Activated CD4-positive, alpha-beta T cell treated with anti-CD3 and anti-CD28 coated beads, Interleukin-2, amount 50 U/mL, for 1 hour (primary cell): ENCODE measurements at regions not wholly inside any gene's neighbourhood (a gene's known extent, or its start where the extent isn't known, plus 50 kb on each side); places are given as distances from the start of the nearest gene placed in this dataset.
"Not testable (repeated sequence)": the region's sequence is repeated elsewhere in the genome, so short reads cannot be mapped to it uniquely, and the experiment has no call there.

Experiments used
- DNase-seq: peaks from one replicate; pipeline ENCODE4 v3.0.0-alpha.2; 2020

- not testable (repeated sequence) for DNase-seq
Observed at GRCh38 chr2:111546578-111546977, 337.4 kb downstream of the ANAPC1 start.

GRCh38 chr2:111549174-111549573 is 334.8 kb downstream of the ANAPC1 start:
- DNase-seq: not testable (repeated sequence)

- not testable (repeated sequence) for DNase-seq
Observed at GRCh38 chr2:111551428-111551827, 332.6 kb downstream of the ANAPC1 start.

DNA sequence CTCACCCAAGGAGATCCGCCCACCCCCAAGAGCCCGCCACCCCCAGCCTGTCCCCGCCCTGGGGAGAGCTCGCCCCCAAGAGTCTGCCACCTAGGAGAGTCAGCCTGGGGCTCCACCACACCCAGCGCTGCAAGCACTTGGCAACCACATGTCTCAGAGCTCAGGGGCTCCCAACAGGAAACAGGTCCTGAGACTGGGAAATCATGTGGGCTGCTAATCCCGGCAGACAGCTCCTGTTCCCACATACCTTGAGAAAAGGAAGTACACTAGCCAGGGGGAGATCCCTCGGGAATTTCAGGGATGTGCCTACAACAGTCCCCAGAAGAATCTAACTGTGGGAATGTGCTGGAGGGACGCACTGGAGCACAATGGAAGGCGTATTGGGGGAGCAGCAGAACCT is 331.4 kb downstream of the ANAPC1 start:
- DNase-seq: not testable (repeated sequence)

DNA sequence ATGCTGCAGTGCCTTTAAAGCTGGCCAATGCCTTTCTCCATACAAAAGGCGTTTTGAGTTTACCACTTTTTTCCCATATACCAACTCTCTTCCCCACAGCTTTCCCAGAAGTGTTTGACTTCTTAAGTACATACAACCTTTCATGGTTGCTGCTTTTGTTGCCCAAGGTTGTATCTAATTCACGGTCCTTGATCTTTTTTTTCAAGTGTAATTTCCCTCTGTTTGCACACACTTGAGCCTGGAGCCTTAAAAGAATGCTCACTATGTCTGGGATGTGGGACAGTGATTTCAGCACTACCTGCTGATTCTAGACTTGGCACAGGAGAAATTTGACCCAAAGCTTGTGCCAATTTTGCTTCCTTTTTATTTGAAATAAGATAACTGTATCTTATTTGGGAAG is 324.7 kb downstream of the ANAPC1 start:
- DNase-seq: not testable (repeated sequence)

- not testable (repeated sequence) for DNase-seq
Observed at GRCh38 chr2:111559814-111560213, 324.2 kb downstream of the ANAPC1 start.

DNA sequence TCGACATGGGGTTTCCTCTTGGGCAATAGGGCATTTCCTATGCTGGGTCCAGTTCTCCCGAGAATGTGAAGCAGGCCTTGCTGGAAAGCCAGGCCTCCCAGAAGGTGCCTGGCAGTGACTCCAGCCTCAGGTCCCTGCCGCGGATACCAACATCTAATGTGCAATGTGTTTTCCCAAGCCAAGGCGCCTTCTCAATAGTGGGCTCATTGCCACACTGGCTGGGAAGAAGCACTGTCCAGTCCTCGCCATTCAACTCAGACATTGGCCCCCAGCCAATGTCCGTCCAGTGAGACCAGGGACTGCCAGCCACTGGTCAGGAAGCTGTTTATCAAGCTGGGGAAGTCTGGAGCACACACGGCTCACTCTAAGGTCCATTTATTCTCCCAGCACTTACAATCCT is 317.9 kb downstream of the ANAPC1 start:
- not testable (repeated sequence) for DNase-seq

DNA sequence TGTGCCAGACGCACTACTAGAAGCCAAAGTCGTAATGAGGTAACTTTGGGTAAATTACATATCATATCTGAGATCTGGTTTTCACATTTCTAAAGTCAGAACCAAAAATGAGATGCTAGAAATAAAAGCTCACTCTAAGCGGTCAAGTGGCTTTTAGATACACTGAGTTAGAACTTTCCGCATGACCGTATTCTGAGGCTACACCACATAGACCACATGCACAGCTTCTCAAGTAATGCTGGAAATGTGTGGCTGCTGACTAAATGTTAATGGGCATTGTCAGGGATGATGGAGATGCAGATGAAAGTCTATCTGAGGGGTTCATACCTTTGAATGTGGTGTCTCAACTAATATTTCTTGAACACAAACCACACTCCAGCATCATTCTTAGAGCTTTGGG is 316.8 kb downstream of the ANAPC1 start:
- DNase-seq: not testable (repeated sequence)

- not testable (repeated sequence) for DNase-seq
Observed at GRCh38 chr2:111569356-111570199, 314.4 kb downstream of the ANAPC1 start.

DNA sequence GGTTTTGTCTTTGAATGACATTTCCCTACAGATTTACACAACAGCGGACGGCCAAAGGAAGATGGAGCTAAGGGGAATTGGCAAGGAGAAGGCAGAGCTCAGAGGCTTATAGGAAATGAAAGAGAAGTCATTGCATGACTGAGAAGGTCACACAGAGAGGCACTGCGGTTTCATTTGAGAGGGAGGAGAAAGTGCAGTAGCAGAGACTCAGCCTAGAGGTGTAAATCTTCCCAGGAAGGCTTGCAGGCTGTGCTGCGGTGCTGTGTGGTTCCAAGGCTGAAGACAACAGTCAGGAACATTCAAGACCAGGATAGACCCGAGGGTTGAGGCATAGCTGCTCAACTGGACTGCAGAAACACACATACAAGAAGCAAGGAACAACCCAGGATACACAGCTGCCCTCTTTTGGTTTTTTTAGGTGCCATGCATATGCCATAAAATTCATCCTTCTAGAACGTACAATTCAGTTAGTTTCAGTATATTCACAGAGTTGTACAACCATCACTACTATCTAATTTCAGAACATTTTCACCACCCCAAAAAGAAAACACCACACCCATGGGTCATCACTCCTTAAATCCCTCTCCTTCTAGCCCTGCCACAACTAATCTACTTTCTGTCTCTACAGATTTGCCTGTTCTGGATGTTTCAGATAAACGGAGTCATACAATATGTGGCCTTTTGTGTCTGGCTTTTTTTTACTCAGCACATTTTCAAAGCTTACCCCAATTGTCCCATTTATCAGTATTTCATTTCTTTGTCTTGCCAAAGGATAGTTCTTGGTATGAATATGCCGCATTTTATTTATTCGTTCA is 313.5 kb downstream of the ANAPC1 start:
- DNase-seq: not testable (repeated sequence)

DNA sequence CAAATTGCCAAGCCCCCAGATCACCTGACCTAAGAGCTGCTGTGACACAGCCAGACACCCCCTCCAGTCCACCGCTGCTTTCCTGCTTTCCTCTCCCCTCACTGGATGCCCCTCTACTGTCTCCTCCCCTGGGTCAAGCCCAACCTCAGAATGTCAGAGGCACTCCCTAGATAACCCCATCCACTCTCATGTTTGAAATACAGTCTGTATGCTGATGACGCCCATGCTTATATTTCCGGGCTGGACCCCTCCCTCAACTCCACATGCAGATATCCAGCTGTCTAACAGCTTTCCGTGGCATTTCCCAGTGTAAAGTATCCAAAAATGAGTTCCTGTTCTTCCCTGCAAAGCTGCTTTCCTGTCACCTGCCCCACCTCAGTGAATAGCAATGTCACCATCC is 309.2 kb downstream of the ANAPC1 start:
- DNase-seq: not testable (repeated sequence)

DNA sequence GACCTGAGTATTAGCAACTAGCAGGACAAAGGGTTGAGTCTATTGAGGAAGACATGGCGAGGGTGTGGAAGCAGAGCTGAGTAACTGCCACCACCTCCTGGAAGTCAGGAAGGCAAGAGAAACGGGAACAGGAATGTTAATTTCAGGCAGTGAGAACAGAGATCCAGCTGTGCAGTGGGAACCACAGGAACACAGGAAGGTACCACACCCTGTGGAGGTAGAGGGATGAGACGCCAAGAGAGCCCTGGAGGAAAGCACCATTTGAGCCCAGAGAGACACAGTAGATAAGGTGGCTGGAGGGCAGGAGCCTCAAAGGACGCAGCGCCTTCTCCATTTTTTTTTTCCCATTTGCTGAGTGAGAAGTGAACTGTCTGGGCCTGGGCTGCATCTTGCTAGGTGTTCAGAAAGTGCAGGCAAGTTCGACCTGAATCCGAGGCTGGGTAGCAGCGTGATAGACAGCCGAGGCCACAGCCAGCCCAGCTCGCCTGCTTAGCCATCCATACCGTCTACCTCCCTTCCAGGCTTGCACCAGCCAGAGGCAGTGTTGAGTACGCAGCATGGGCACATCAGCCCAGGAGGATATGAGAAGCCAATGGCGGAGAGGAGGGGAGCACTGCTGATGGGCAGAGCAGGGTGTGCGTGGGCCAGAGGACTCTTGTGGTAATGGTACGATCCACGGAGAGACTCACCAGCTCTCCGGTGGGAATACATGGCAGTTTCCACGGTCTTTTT is 306.7 kb downstream of the ANAPC1 start:
- not testable (repeated sequence) for DNase-seq

DNA sequence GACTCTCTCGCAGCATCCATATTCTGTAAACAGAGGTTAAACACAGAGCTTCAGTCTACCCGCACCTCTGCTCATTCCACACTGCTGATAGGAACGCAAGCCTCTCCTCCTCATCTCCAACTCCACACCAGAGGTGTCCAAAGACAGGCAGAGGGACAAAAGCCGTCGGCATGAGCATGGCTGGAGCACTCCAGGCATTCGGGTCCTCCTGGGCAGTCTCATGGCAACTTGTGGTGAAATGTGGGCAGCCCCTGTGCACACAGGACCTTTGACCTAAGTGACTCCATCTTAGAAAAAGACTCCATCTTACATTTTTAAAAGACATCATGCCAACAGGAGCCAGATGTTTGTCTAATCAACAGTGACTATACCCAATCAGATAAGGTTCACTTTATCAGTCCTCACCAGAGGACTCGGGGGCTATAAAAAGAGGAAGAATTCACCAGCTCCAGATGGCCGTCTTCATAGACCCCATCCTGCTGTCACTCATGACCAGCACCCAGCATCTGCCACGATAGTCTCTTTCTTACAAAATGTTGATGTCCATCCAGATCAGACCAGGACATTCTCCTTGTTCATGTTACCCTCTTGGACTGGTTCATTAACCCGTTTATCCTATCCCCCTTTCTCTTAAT is 304.4 kb downstream of the ANAPC1 start:
- not testable (repeated sequence) for DNase-seq

DNA sequence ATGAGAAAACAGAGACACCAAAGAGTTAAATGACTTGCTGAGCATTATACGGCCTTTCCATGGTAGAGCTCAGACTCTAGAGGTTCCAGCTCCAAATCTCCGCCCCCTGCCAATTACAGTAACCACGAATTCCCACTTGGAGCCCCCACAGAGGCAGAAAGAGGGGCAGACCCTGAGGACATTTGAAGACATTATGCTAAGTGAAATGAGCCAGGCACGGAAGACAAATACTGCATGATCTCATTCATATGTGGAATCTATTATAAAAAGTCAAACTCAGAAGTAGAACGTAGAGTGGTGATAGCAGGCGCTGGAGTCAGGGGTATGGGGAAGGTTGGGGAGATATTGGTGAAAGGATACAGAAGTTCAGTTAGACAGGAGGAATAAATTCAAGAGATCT is 303.4 kb downstream of the ANAPC1 start:
- not testable (repeated sequence) for DNase-seq

DNA sequence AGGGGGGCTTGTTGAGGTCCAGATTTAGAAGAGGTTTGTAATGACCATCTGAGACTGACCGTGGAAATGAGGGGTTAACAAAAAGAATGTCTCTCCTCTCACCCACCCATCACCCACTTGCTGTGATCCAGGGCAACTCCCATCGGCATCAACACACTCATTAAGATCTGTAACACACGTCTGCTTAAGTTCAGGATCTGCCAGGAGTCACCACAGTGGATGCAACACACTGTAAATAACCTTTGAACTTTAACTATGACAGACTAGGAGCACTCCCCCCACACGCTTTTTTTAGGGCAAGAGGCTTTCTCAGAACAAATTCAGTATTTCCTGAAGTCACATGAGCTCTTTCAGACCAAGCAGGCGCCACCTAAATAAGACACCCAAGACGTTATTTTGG is 301.9 kb downstream of the ANAPC1 start:
- not testable (repeated sequence) for DNase-seq

- not testable (repeated sequence) for DNase-seq
Observed at GRCh38 chr2:111583480-111583879, 300.5 kb downstream of the ANAPC1 start.

GRCh38 chr2:111584540-111584939 is 299.5 kb downstream of the ANAPC1 start:
- not testable (repeated sequence) for DNase-seq

- DNase-seq: not testable (repeated sequence)
Observed at GRCh38 chr2:111584950-111585349, 299.0 kb downstream of the ANAPC1 start.

GRCh38 chr2:111586014-111586413 is 298.0 kb downstream of the ANAPC1 start:
- not testable (repeated sequence) for DNase-seq

DNA sequence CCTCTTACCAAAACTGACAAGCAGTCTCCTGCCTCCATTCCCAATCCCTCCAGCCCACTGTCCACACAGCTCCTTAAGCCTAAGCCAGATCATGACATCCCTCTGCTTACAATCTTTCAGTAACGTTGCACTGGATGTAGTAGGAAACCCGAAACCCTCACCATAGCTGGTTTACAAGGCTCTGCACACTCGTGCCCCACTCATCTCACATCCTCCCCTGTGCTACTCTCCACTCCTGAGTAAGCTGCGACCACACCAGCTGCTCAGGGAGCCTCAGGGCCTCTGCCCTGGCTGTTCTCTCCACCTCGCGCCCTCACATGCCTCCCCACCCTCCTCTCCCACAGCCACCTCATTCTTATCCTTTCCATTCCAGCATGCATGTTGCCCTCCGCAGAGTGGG is 288.9 kb downstream of the ANAPC1 start:
- not testable (repeated sequence) for DNase-seq

DNA sequence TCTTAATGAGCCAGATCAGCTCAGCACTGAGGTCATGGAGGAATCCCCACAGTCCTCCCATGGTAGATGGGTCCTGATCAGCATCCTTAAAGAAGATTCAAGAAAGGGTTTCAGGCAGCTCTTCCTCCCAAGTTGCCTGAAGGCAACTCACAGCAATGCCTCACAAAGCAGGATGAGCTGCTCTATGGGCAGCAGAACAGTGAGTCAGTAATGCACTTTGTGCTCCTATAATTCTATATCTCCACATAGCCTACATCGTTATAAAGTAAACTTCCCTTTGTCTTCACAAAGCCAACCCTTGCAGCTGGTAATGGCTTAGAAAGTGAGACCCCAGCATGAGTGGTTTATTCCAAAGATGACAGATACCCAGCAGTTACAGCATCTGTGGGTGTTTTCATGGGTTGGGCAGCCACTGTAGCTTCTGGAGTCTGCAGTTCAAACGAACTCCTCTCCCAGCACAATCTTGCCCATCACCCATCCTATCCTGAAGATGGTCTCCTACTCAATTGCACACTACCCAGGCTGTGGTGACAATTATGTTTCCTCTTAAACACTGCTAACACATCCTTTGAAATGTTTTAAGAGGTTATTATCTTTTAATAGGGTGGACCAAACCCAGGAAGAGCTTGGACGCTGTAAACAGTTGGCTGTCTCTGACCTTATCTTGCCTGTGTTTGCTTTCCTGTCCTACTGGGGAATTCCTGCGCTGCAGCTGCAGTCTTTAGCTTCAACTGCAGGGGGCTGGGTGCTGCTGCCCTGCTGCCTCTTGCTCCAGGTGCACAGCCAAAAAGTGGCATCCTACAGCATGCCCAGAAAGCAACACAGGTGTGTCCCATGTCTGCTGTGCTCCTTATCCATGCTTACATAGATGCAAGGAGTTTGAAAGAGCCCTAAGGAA is 286.9 kb downstream of the ANAPC1 start:
- DNase-seq: not testable (repeated sequence)
